ENCODE measurements at regions not wholly inside any gene's neighbourhood (a gene's known extent, or its start where the extent isn't known, plus 50 kb on each side); places are given as distances from the start of the nearest gene placed in this dataset.
"Not testable (repeated sequence)": the region's sequence is repeated elsewhere in the genome, so short reads cannot be mapped to it uniquely, and the experiment has no call there.

DNA sequence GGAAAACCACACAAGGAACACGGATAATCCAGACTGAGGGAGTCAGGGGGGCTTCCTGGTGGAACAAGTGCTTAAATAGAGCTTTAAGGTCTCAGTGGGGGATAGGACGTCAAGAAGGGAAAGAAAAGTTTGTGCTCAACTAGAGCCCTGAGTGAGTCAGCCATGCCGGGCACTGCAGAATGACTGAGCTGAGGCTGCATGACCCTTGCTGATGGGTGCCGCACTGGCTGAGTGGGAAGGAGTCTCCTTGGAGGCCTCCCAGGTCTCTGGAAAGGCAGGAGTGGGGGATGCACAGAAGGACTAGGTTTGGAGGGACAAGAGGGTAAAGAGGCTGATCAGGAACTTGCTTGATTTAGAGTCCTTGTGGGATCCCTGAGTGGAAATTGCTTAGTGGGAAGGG, 150.3 kb downstream of the RPLP1 start:
- no peak for DNase-seq

DNA sequence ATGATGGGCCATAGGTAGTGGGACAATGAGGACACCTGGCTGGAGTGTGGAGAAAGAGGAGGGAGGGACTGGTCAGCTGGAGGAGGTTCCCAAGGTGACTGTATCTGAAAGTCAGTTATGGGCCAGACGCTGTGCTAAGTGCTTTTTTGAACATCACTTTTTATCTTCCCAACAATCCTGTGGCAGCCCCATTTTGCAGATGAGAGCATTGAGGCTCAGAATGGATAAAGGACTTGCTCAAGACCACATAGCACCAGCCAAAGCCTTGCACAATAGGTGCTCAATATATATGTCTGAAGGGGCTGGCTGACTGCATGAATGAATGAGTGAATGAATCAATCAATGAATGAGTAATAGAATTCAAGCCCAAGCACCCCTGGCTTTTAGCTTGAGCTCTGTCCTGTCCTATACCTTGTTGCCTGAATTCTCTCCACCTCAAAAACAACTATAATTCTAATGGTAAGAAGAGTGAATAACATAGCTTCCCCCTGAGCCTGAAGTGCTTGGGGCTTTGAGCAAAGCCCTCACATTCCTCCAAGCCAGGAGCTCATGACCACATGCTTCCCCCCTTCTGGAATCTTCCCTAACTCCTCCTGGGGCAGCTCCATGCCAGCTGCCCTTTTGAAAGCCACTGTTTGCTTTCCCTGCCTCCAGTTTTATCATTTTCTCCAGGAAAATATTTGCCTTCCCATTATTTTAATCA, 150.9 kb downstream of the RPLP1 start:
- DNase-seq, result no peak

DNA sequence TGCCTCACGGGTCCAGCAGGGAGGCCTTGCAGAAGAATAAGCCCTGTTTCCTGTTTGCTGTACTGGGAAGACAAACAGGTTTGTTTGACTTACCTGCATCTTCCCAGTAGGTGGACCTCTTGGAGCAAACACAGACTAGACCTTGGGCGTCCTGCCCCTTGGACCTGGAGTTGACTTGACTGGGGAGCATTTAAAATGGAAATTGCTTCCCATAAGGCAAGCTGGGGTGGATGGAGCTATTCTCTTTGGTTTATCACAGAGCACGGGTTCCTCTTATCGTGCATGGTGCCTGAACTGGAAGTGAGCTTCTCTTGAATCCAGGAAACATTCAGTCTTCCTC, 151.4 kb downstream of the RPLP1 start:
- no peak for DNase-seq

DNA sequence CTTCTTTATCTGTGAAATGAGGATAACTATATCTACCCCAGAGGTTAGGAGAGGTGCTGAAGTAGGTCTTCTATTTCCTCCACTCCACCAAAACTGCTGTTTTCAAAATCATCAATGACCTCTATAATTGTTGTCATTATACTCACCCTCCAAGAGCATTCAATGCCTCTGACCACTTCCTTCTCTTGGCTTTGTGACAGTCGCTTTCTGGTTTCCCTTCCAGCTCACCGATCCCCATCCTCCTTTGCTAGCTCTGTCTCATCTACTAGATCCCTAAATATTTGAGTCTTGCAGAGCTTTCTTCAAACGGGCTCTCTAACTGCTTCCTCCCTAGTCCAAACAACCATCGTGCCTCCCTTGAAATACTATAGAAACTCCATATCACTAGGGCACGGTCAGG, 153.5 kb downstream of the RPLP1 start:
- DNase-seq, result no peak

DNA sequence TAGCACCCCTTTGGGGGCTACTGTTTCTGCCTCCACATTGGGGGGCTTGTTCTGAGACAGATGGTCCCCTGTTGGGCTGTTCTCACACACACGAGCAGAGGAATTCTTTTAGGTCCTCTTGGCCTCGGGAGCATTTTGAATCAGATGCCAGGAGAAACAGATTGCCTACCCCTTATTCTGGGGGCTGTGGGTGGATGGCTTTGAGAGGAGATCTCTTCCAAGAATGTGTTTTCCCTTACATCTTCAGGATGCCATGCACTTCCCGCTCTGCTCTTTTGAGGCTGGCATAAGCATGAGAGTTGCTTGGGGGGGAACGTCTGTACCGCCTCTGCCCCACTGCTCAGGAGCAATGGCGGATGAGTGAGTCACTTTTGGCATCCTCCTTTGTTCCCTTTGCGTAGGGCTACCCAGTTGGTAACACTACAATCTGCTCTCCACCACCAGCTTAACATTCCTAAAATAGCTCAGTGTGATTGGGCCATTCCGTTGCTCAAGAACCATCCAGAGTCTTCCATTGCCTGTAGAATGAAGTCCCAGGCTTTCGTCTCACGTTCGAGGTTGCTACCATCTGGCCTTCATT, 154.4 kb downstream of the RPLP1 start:
- DNase-seq, result no peak

DNA sequence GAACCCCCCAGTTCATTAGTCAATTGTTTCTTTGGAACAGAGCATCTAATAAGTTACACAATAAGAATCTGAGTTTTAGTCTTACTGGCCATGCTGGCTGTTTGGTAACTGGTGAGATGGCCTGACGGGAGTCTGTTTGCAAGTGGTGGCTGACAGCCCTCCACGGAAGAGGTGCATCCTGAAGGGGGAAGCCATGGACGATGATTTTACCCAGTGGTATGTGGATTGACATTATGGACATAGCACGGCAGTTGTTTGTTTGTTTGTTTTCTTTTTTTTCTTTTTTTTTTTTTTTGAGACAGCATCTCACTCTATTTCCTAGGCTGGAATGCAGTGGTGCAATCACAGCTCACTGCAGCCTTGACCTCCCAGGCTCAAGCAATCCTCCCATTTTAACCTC, 156.0 kb downstream of the RPLP1 start:
- DNase-seq, result no peak

DNA sequence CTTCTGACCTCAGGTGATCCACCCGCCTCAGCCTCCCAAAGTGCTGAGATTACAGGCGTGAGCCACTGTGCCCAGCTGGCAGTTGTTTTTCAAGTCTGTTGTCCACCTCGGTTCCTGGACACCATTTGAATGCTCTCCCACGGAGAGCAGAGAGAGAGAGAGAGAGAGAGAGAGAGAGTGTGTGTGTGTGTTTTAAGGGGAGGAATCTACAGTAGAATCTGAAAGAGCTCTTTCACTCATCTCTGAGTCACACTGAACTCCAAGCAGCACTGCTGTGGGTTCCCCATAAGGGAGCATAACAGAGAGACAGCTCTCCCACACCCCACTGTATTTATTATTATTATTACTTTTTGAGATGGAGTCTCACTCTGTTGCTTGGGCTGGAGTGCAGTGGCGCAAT, 156.6 kb downstream of the RPLP1 start:
- DNase-seq, result no peak

DNA sequence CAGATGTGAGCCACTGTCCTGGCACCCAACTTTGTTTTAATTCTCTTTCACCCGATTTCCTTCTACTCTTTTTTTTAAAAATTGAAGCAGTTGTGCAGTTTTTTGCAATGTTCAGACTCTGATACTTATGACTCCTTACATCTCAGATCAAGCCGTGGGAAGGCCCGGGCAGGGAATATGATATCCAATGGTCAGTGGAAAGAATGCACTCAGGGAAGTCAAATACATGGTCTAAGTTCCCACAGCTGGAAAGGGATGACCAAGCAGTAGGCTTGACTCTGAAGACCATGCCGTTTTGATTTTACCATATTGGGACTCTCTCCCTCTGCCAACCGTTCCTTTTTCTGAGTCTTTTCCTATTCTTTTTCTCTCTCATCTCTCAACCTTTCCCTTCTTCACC, 157.2 kb downstream of the RPLP1 start:
- no peak for DNase-seq

DNA sequence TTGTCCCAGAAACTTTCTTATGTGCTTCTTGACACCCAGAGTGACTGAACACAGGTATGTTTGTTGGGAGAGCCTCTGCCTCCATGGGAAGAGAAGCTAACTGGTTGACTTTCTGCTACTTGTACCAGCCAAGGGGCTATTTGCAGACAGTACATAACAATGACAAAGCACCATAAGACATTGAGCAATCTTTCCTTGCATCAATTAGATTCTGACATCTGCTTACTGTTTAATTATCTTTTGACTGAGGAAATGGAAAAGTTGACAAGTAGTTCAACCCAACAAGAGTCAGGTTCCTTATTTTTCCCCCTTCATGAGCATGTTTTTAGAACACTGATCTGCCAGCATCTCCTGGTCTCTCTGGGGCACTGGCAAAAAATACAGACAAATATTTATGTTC, 157.7 kb downstream of the RPLP1 start:
- DNase-seq, result no peak

DNA sequence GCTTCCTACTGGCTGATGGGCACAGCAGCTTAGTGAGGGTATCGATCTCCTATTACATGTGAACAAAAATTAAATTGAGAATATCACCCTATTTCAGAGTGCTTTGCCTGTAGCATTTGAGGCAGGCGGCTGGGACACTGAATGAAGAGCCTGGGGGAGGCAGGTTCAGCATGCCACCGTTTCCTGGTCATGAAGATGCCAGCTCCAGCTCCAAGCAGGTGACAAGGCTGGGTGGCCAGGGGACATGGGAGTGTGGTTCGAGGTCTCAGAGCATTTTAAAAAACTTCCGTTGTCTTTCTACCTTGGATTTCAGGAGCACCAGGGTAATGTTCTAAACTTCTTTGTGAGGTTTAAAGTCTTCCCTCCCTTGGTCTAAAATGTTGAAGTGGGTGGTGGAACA, 158.2 kb downstream of the RPLP1 start:
- DNase-seq, result no peak

DNA sequence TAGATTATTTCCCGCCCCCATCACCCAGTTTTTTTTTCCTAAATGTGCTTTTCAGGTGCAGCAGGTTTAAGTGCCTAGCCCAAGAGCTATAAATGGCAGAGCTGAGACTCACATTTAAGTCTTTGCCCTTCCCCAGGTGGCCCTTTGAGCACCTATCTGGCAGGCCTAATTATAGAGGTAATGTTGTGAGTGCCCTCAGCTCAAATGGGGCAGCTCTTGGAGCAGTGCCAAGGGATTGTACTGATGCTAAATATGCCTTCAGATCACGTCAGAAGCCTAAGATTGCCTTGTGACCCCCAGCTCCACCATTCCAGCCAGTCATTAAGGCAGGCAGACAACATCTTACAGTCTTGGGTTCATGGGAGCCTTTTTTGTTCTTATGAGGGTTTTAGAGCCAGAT, 159.5 kb downstream of the RPLP1 start:
- no peak for DNase-seq

DNA sequence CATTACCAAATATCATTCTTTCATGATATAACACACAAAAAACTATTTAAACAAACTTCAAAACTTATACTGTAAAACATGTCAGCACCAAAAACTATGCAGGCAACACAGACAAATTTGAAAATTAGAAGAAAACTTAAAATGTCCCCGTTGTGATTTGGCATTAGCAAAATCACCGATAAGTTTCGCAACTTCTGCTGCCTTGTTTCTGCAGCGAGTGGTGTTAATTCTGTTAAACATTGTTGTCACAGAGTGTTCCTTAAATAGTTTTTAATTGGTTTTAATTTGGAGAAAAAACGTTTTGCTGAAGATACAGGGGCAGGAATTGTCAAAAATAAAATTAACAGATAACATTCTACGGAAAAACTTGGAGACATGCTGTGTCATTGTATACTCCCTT, 160.6 kb downstream of the RPLP1 start:
- DNase-seq, result no peak

DNA sequence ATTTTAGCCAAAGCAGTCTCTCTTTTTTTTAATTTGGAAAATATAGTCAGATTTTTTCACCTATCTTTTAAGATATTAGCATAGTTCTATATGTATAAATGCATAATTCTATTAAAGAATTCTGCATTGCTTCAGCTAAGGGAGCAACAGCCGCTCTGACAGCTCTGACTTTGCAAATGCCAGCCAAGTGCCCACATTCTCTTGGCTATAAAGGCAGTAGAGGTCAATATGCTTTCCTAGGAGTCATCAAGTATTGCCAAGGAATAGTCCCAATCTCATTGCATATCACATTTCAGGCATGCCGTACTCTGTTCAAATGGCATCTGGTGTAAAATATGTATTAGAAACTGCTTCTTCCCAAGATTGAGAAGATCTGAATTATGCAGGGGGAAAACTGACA, 161.4 kb downstream of the RPLP1 start:
- DNase-seq, result no peak

DNA sequence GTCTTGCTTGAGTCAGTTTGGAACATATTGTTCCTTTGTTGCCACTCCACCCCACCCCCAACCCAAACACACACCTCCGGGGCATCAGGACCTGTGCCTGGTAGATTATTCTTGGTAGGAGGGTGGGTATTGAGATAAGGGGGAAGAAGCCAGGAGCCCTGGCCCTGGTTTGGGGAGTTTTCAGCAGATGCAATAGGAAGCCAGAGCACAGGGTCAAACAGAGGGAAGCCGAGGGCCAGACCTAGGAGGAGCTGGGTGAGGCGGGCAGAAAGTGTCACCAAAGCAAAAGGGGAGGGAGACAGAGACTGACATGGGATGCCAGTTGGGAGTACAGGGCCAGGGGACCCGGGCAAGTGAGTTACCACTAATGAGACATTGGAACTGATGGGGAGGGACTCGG, 163.1 kb downstream of the RPLP1 start:
- DNase-seq, result no peak

DNA sequence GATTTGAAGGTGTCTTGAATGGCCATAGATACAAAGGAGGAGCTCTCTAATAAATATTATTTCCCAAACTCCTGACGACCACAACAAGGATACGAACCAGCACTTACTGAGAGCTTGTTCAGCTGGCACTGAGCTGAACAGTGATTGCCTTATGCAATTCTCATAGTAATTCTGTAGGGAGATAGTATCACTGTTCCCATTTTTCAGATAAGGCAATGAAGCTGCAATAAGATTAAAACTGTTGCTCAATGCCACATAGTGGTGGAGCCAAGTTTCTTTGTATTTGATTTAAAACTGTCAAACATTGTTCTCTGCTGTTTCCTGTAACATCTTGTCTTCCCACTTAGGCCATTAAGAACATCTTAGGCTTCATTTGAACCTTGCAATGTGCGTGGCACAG, 163.9 kb downstream of the RPLP1 start:
- DNase-seq, result no peak

DNA sequence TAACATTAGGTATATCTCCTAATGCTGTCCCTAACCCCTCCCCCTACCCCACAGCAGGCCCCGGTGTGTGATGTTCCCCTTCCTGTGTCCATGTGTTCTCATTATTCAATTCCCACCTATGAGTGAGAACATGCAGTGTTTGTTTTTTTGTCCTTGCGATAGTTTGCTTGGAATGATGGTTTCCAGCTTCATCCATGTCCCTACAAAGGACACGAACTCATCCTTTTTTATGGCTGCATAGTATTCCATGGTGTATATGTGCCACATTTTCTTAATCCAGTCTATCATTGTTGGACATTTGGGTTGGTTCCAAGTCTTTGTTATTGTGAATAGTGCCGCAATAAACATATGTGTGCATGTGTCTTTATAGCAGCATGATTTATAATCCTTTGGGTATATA, 164.5 kb downstream of the RPLP1 start:
- not testable (repeated sequence) for DNase-seq

DNA sequence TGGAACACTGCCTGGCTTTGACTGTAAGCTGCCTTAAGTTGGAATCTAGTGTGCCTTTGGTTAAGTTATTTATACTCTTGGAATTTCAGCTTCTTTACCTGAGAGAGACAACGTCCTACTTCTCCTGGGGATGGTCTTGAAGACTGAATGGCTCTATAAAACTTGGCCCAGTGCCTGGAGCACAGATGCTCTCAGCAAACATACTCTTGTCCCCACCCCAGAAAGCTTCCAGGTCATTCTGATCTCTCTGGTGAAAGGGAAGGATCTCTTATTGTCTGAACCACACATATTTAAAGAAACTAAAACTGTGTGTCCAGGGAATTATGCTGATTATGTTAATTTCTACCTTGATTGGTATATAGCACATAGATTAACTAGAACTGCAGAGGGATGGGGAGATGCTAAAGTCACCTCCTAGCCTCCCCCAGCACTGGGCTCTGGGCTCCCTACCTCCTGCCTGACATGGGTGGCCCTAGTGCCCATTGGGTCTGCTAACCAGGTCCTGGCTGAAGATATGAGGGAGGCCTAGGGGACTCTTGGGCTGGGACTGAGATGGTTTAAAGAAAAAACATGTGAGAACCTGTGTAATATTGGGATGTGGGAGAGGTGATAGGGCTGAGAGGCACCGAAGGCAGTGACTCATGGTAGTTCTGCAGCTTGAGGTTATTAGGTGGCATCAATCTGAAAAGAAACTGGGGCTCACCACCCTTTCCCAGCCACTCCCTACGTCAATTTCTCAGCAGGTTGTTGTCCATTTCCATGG, 171.0 kb downstream of the RPLP1 start:
- no peak for DNase-seq

DNA sequence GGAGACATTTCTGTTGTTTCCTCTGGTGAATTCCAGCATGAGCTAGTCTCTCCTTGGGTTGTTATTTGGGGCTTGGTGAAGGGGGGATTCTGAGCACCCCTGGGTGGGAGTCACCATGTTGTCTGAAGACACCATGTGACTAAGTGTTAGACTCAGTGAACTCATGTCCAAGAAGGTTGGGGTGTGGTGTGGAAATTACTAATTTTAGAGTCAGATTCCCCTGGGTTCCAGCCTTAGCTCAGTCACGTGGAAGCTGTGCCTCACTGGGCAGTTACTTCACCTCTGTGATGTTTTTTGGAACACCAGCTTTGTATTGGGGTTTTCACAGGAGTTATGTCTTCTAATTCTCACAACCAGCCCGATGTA, 171.5 kb downstream of the RPLP1 start:
- no peak for DNase-seq

DNA sequence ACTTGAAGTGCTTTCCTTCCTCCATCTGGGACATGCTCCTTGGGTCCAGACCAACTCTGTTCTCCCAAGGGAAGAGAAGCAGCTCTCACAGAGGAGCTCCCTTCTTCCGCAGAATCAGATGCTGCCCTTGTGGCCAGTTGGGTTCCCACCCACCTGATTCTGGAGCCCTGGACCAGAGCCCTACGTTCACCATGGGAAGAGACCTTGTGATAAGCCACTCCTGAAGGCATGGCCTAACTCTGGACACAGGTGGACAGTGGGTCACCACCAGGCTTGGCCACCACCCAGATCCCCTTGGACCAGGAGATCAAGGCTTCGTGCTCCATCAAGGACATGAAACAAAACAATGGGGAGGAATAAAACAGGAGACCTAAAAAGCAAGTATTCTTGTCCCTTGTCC, 172.2 kb downstream of the RPLP1 start:
- no peak for DNase-seq

DNA sequence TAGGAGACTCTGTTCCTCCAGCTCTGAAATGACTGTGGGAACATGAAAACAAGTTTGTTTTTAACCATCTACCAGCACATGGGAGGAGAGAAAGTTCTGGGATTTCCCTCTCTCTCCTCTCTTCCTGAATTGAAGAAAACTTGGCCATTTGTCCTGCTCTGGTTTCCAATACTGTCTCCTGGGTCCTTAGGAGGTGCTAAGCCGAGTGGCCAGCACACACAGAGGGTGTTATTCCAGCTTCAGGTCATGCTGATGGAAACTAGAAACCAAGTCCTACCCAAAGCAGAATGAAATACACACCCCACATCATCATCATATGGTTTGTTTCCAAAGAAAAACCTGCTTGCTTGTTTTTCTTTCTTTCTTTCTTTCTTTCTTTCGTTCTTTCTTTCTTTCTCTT, 172.7 kb downstream of the RPLP1 start:
- DNase-seq, result no peak

DNA sequence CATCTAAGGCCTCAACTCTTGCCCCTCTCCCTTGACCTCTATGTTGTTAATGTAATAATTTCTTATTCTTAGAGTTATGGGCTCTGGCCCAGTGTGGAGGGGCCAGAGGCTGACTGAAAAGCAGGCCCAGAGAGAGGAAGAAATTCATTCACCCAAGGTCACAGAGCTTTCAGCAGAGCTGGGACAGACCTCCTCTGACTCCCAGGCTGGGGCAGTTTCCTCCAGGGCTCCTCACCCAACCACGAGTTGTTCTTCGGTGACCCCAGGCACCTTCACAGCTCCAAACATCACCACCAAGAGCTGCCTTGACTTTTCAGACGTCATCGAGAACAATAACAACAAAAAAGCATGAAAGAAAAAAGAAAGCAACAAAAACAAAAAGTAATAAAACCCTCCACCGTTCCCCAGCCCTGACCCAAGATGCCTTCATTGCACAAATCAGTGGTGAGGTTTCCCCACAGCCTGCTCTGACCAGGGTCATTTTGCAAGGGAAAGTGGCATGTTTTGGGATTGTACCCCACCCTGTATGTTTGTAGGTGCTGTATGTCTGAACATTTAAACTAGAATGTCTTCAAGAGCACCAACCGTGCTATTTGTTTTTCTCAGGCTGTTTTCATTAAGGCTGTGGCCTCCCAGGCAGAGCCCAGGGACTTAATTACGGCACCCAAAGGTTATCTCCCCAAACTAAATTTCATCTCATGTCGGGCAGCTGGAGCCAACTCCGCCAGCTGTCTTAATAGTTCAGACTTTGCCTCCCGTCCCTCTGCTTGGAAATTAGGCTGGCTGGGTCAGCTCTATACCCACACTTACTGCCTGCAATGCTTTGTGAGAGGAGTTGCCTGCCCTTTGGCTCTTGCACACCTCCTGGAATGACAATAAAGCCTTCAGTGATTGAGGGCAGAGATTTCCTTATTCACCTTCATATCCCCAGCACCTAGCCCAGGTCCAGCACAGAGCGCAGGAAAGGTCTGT, 173.8 kb downstream of the RPLP1 start:
- no peak for DNase-seq

DNA sequence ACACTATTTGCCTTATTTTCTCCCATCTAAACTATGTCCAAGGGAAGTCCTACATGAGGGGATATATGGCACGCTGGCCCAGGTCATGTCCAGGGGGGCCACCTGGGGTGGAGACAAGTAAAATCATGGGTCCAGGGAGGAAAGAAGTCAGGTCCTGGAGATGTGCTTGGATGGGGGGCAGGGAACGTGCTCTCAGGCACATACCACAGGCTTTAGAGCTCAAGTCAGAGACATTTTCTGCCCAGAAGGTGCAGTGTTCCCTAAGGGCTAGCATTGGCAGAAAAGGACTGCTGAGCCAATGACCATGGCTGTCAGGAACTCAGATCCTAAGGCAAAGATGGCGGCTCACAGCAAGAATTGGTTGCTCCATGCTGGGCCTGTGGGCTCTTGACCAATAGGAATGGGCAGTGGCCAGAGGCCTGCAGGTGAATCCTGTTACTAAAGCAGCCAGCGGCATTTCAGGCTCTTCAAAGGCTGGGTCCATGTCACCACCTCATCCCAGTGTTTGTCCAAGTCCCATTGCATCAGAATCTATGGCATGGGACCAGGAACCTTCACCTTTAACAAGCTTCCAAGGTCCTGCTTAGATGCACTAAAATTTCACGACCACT, 175.0 kb downstream of the RPLP1 start:
- no peak for DNase-seq
